ENCODE measurements at regions not wholly inside any gene's neighbourhood (a gene's known extent, or its start where the extent isn't known, plus 50 kb on each side); places are given as distances from the start of the nearest gene placed in this dataset.

DNA sequence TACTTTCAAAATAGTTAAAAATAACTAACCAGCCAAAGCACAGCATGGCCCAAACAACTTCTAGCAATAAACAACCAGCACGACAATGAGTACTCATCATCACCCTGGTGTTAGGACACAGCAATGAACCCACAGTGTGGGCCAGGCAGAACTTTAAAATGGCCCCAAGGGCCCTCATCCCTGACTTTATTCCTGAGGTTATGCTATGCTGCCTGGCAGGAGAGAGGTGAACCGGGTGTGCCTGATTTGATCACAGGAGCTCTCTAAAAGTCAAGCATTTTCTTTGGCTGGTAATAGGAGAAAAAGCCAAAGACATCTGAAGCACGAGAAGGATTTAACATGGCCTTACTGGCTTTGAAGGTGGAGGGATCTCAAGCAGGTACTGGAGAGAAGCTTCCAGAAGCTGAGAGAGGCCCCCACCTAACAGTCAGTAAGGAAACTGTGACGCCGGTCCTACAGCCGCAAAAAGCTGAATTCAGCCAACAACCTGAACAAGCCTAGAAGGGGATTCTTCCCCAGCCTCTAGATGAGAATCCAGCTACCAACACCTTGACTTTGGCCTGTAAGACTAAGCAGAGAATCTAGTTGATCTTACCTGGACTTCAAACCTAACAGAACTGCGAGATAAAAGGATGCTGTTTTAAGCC lies 115.4 kb downstream of the DDX1 start:
- Mint-ChIP-seq H3K4me3 (no peak overlapping the region), H3K27ac (no peak overlapping the region), H3K4me1 (no peaks in the 10 kb centered on the region), H3K27me3 (peaks cover 12 to 21% of the 10 kb centered on the region in 2 donors), H3K36me3 (no peaks in the 10 kb centered on the region), H3K9me3 (peaks cover 0 to 1% of the 10 kb centered on the region in 2 donors)
- DNase-seq (no peak), ATAC-seq (replicated peaks) (no peak)

DNA sequence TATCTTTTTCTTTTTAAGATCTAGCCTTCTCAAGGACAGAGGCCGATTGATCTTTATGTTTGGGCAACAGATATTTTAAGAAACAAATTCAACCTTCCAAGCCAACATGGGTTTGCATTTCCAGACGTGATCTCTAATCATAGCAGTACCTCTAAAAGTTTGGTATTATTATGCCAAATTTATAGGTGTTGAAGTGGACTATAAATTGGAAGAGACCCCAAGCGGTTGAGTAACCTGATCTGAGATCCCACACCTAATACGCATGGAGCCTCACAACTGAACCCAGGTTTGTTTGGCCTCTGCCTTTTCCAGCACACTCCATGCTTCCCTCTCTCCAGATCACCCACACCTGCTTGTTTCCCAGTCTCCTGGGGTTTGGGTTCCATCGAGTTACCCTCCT lies 116.5 kb downstream of the DDX1 start:
- Mint-ChIP-seq H3K4me3 (no peak overlapping the region), H3K9me3 (peaks cover 0 to 1% of the 10 kb centered on the region in 2 donors), H3K27me3 (peaks cover 8 to 15% of the 10 kb centered on the region in 2 donors), H3K27ac (no peak overlapping the region), H3K4me1 (no peaks in the 10 kb centered on the region), H3K36me3 (no peaks in the 10 kb centered on the region)
- DNase-seq (no peak), ATAC-seq (replicated peaks) (no peak)

DNA sequence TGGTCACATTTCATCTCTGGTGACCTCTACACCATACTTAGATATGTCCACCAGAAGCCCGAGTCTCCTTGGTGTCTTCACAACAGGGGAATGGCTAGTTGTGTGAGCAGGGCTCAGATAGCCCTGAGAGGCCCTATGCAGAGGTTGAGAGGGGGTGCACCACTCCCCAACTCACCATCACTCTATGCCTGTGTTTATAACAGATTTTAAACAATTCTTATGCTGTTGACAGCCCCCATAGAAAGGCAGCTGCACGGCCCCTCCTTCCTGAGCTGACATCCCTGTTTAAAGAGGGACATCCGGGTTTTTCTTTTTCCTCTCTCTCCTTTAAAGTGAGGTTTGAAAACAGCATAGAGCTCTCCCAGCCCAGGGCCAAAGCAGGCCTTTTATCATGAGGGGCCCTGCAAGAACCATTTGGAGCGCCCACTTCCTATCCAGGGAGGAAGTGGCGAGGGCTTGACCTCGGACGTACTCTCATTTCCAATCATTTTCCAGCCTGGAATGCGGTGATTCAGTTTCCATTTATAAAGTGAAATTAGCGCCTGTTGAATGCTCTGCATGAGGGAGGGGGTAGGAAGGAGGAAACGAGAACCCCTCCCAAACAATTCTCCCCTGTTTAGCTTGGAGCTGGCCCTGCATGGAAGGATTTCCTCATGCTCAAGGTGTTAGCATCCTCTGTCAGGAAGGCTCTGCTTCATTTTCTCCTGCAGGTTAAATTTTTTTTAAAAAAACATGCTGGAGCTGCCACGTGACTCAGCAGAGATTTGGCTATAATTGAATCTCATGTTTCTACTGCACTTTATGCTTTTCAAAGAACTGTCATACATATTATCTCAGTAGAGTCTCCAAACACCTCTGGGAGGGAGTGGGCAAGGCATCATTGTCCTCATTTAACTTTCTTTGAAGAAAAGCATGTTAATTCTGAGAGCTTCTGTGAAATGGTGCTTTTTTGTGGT lies 117.5 kb downstream of the DDX1 start:
- DNase-seq (no peak), ATAC-seq (replicated peaks) (no peak)
- no peaks in the 10 kb centered on the region for H3K4me1 Mint-ChIP-seq
- peaks cover 0 to 1% of the 10 kb centered on the region in 2 donors for H3K9me3 Mint-ChIP-seq
- H3K27me3 Mint-ChIP-seq, result peaks cover 8 to 12% of the 10 kb centered on the region in 2 donors
- no peak overlapping the region for H3K4me3 Mint-ChIP-seq
- no peak overlapping the region for H3K27ac Mint-ChIP-seq
- H3K36me3 Mint-ChIP-seq, result no peaks in the 10 kb centered on the region

DNA sequence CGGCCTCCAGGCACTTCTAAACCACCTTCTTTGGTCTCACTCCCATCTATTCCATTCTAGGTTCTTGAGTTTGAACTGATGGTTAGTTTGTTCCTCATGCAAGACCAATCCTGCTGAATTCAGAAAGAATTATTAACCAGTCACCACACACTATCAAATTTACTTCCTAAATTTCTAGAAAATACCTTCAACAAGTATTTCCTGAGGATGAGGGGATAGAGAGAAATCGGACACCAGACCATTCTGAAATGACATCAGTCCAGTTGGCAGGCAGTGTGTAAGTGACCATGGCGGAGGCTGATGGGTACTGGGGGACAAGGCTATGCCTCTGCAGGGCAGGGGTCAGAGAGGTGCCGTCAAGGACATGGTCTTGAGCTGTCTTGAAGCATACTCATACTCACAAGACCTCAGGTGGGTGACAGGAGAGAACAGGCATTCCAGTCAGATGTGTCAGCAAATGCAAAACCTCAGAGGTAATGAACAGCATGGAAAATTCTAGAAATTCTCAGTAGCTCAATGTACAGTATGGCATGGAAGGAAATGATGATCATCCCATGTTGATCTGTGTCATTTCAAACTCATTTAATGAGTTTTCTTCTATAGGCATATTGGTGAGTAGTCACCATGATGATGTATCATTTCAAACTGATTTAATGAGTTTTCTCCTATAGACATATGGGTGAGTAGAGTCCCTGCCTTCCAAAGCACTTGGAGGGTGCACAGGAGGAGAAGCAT lies 119.6 kb downstream of the DDX1 start:
- Mint-ChIP-seq H3K36me3 (no peaks in the 10 kb centered on the region), H3K27ac (no peak overlapping the region), H3K4me1 (no peaks in the 10 kb centered on the region), H3K27me3 (peaks cover 8 to 9% of the 10 kb centered on the region in 2 donors), H3K9me3 (peaks cover 0 to 4% of the 10 kb centered on the region in 2 donors), H3K4me3 (no peak overlapping the region)
- ATAC-seq (replicated peaks) (no peak), DNase-seq (no peak)

DNA sequence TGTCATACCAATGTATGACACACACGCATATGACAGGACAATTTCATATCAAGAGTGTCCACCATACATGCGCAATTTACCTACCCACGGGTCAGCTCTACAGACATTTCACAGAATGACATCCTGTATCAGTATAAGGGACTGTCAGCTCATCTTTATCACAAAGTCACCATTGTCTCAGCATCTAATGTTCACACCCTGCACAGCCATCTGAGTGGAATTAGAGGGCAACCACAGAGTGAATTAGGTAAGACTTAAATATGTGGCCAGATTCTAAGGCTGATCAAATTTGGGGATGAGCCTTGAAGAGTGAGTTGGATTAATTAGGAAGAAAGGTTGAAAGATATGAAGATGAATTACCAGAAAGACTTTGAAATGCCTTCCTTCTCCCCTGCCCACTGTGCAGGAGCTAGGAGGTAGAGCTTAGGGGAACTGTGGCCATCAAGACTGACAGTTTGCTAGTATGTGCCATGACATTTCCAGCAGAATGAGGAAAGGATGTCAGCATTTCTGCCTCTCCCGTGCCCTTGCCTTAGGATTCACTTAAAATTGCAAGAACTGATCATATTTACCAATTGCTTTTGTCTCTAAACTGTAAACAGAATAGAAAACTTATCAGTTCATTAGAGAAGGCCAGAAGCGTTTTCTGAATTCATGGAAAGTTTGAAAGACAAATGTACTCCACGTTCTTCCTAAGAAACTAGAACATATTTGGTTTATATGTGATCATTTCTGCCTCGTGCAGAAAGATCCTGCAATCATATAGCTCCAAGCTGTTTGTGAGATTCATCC lies 121.1 kb downstream of the DDX1 start:
- Mint-ChIP-seq H3K4me3 (no peak overlapping the region), H3K9me3 (peaks cover 0 to 4% of the 10 kb centered on the region in 2 donors), H3K27me3 (peaks cover 8 to 9% of the 10 kb centered on the region in 2 donors), H3K36me3 (no peaks in the 10 kb centered on the region), H3K27ac (no peak overlapping the region), H3K4me1 (peaks cover 0 to 2% of the 10 kb centered on the region in 2 donors)
- ATAC-seq (replicated peaks) (no peak), DNase-seq (no peak)

- no peak for DNase-seq
- Mint-ChIP-seq H3K27me3 (peaks cover 8 to 9% of the 10 kb centered on the region in 2 donors), H3K9me3 (peaks cover 0 to 4% of the 10 kb centered on the region in 2 donors), H3K4me3 (no peak overlapping the region), H3K27ac (no peak overlapping the region), H3K36me3 (no peaks in the 10 kb centered on the region), H3K4me1 (peaks cover 0 to 2% of the 10 kb centered on the region in 2 donors)
- no peak for ATAC-seq (replicated peaks)
Measured at GRCh38 chr2:15713475-15713874, 121.8 kb downstream of the DDX1 start.

DNA sequence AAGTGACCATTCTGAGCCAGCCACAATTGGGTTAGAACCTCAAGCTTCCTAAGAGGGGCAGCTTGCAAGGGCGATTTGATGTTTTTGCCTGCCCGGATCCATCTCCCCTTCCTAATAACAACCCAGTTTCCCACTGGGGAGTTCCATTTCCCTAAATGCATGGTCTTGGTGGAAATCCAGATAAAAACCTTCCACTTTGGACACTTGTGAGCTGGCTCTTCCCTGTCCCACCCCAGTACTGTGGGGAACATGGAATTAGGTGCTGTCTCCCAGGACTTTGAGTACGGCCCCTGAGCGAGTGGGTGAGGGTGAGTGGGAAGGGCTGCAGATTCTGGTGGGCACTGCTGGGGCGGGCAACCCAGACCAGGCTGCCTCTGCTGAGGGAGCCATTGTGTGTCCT lies 122.3 kb downstream of the DDX1 start:
- DNase-seq, result no peak
- Mint-ChIP-seq H3K36me3 (no peaks in the 10 kb centered on the region), H3K9me3 (peaks cover 0 to 4% of the 10 kb centered on the region in 2 donors), H3K27me3 (peaks cover 8 to 9% of the 10 kb centered on the region in 2 donors), H3K4me1 (peaks cover 0 to 2% of the 10 kb centered on the region in 2 donors), H3K4me3 (no peak overlapping the region), H3K27ac (no peak overlapping the region)
- ATAC-seq (replicated peaks), result no peak

- Mint-ChIP-seq H3K4me3 (no peak overlapping the region), H3K9me3 (peaks cover 0 to 4% of the 10 kb centered on the region in 2 donors), H3K27me3 (peaks cover 7% of the 10 kb centered on the region in 2 donors), H3K36me3 (no peaks in the 10 kb centered on the region), H3K27ac (no peak overlapping the region), H3K4me1 (peaks cover 0 to 2% of the 10 kb centered on the region in 2 donors)
- no peak for ATAC-seq (replicated peaks)
- no peak for DNase-seq
Measured at GRCh38 chr2:15714609-15715008, 122.9 kb downstream of the DDX1 start.

DNA sequence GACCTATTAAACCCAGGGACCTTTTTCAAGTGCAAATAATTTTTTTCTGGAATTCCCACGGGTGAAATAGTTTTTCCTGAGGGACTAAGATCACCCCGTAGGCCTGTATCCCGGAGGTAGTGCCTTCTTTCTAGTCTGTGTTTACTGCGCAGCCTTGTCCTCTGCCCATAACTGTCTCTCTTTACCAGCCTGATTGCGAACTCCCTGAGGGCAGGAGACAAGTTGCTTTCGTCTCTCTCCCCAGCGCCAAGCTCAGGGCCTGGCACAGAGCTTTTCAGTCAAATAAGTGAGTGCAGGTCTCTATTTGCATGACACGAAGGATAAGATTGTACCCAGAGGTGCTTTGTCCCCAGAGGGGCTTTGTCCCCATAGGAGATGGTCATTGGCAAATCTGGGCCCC lies 123.9 kb downstream of the DDX1 start:
- Mint-ChIP-seq H3K4me1 (peaks cover 0 to 2% of the 10 kb centered on the region in 2 donors), H3K36me3 (no peaks in the 10 kb centered on the region), H3K27ac (no peak overlapping the region), H3K27me3 (peaks cover 0 to 4% of the 10 kb centered on the region in 2 donors), H3K9me3 (peaks cover 0 to 4% of the 10 kb centered on the region in 2 donors), H3K4me3 (no peak overlapping the region)
- no peak for ATAC-seq (replicated peaks)
- DNase-seq, result no peak

GRCh38 chr2:15718103-15718943 lies 126.7 kb downstream of the DDX1 start:
- no peak for DNase-seq
- Mint-ChIP-seq H3K36me3 (no peaks in the 10 kb centered on the region), H3K9me3 (peaks cover 0 to 2% of the 10 kb centered on the region in 2 donors), H3K4me3 (no peak overlapping the region), H3K4me1 (peaks cover 0 to 2% of the 10 kb centered on the region in 2 donors), H3K27ac (no peak overlapping the region), H3K27me3 (no peaks in the 10 kb centered on the region)
- ATAC-seq (replicated peaks), result no peak

GRCh38 chr2:15718944-15719323 lies 127.3 kb downstream of the DDX1 start:
- DNase-seq, result no peak
- H3K9me3 Mint-ChIP-seq, result peaks cover 0 to 2% of the 10 kb centered on the region in 2 donors
- H3K4me1 Mint-ChIP-seq, result peaks cover 0 to 2% of the 10 kb centered on the region in 2 donors
- no peak overlapping the region for H3K4me3 Mint-ChIP-seq
- H3K27me3 Mint-ChIP-seq, result peaks cover 3 to 4% of the 10 kb centered on the region in 2 donors
- ATAC-seq (replicated peaks), result no peak
- H3K36me3 Mint-ChIP-seq, result no peaks in the 10 kb centered on the region
- no peak overlapping the region for H3K27ac Mint-ChIP-seq

- Mint-ChIP-seq H3K27ac (no peak overlapping the region), H3K9me3 (peaks cover 0 to 2% of the 10 kb centered on the region in 2 donors), H3K4me3 (no peak overlapping the region), H3K36me3 (no peaks in the 10 kb centered on the region), H3K27me3 (peaks cover 4 to 11% of the 10 kb centered on the region in 2 donors), H3K4me1 (peaks cover 0 to 2% of the 10 kb centered on the region in 2 donors)
- no peak for DNase-seq
- no peak for ATAC-seq (replicated peaks)
Measured at GRCh38 chr2:15719566-15720313, 128.1 kb downstream of the DDX1 start.
